CD14-positive monocyte (primary cell): ENCODE measurements at regions not wholly inside any gene's neighbourhood (a gene's known extent, or its start where the extent isn't known, plus 50 kb on each side); places are given as distances from the start of the nearest gene placed in this dataset.

ENCODE experiments used
- DNase-seq, 3 donors: peaks; one replicate each; pipeline ENCODE4 v3.0.0-alpha.2; 2011 to 2022
- H2AFZ ChIP-seq: 2 replicates; pipeline ENCODE4 v1.6.0; 2012; ENCODE audit warnings: mild to moderate bottlenecking, low read depth, low read length, inconsistent platforms; ENCODE audit not compliant: insufficient read depth, poor library complexity, severe bottlenecking
- H3K27ac ChIP-seq, 2 donors: 1 replicate in 1 of 2; 2 replicates in 1 of 2; pipeline ENCODE4 v1.5.1; 2012 to 2013; ENCODE audit warnings: low read length in 2 of 2, control low read depth in 1 of 2, inconsistent platforms in 1 of 2, low read depth in 1 of 2, mild to moderate bottlenecking in 1 of 2
- H3K27me3 ChIP-seq, 2 donors: one replicate each; pipeline versions ENCODE4 v1.6.0 to v1.6.1; 2011 to 2013; ENCODE audit warnings: low read length in 2 of 2; ENCODE audit not compliant: control insufficient read depth in 2 of 2, insufficient read depth in 2 of 2
- H3K36me3 ChIP-seq, 2 donors: replicated peaks in 1 of 2; 1 replicate in 1 of 2; 2 replicates in 1 of 2; pipeline versions ENCODE4 v1.5.1 to v1.6.1; 2012 to 2013; ENCODE audit warnings: low read length in 2 of 2, control low read depth in 1 of 2, inconsistent platforms in 1 of 2, mild to moderate bottlenecking in 1 of 2; ENCODE audit not compliant: insufficient read depth in 2 of 2, control insufficient read depth in 1 of 2
- H3K4me1 ChIP-seq, 2 donors: 1 replicate in 1 of 2; 2 replicates in 1 of 2; pipeline versions ENCODE4 v1.5.1 to v1.6.1; 2012 to 2013; ENCODE audit warnings: low read length in 2 of 2, control low read depth in 1 of 2, inconsistent platforms in 1 of 2, mild to moderate bottlenecking in 1 of 2, moderate library complexity in 1 of 2; ENCODE audit not compliant: insufficient read depth in 2 of 2, control insufficient read depth in 1 of 2
- H3K4me2 ChIP-seq: replicated peaks from 2 replicates; pipeline ENCODE3; 2012; ENCODE audit warnings: low read length, moderate library complexity, mild to moderate bottlenecking; ENCODE audit not compliant: poor library complexity, severe bottlenecking; ENCODE audit errors: extremely low read depth
- H3K4me3 ChIP-seq, 3 experiments: fragments of 200-600 bp in 1 of 3; sonication (generic) in 1 of 3; replicated peaks in 1 of 3; 1 replicate in 2 of 3; 2 replicates in 1 of 3; pipeline ENCODE4 v1.5.1; 2011 to 2013; ENCODE audit warnings: low read length in 3 of 3, mild to moderate bottlenecking in 3 of 3, control low read depth in 2 of 3, low read depth in 2 of 3, inconsistent platforms in 1 of 3, moderate library complexity in 1 of 3
- H3K79me2 ChIP-seq: 2 replicates; pipeline ENCODE4 v1.6.0; 2012; ENCODE audit warnings: mild to moderate bottlenecking, control low read depth, inconsistent platforms, low read length, moderate library complexity; ENCODE audit not compliant: insufficient read depth
- H3K9ac ChIP-seq: 2 replicates; pipeline ENCODE4 v1.6.0; 2017; ENCODE audit warnings: low read length, mild to moderate bottlenecking; ENCODE audit not compliant: insufficient read depth, poor library complexity, severe bottlenecking
- H3K9me3 ChIP-seq, 2 donors: replicated peaks in 1 of 2; 1 replicate in 1 of 2; 2 replicates in 1 of 2; pipeline versions ENCODE4 v1.5.1 to v1.6.1; 2012 to 2013; ENCODE audit warnings: low read length in 2 of 2, control low read depth in 1 of 2; ENCODE audit not compliant: control insufficient read depth in 1 of 2, insufficient read depth in 1 of 2
- H4K20me1 ChIP-seq: 2 replicates; pipeline ENCODE4 v1.6.0; 2012; ENCODE audit warnings: mild to moderate bottlenecking, low read length, control low read depth, moderate library complexity; ENCODE audit not compliant: insufficient read depth
- H3K27ac Mint-ChIP-seq, 7 donors: one replicate each; pipeline ENCODE4 v1.8.0; 2020; ENCODE audit warnings: mild to moderate bottlenecking in 7 of 7, mixed read lengths in 7 of 7, moderate library complexity in 6 of 7, inconsistent platforms in 2 of 7
- H3K27me3 Mint-ChIP-seq, 3 donors: one replicate each; pipeline ENCODE4 v1.8.0; 2021 to 2022; ENCODE audit warnings: low read depth in 3 of 3, mild to moderate bottlenecking in 3 of 3, mixed read lengths in 3 of 3, moderate library complexity in 3 of 3, inconsistent platforms in 1 of 3
- H3K36me3 Mint-ChIP-seq, 2 donors: one replicate each; pipeline ENCODE4 v1.8.0; 2020; ENCODE audit warnings: mixed read lengths in 2 of 2, inconsistent platforms in 1 of 2, mild to moderate bottlenecking in 1 of 2
- H3K4me1 Mint-ChIP-seq: one replicate; pipeline ENCODE4 v1.8.0; 2020; ENCODE audit warnings: mild to moderate bottlenecking, mixed read lengths
- H3K4me3 Mint-ChIP-seq, 2 donors: one replicate each; pipeline ENCODE4 v1.8.0; 2020; ENCODE audit warnings: mild to moderate bottlenecking in 2 of 2, mixed read lengths in 2 of 2, moderate library complexity in 1 of 2
- H3K9me3 Mint-ChIP-seq, 7 donors: one replicate each; pipeline ENCODE4 v1.8.0; 2020 to 2022; ENCODE audit warnings: mixed read lengths in 7 of 7, mild to moderate bottlenecking in 6 of 7, moderate library complexity in 6 of 7, inconsistent platforms in 2 of 7
- CTCF ChIP-seq: fragments of 200-600 bp; IDR thresholded peaks from one replicate; pipeline ENCODE4 v1.8.0; 2022; ENCODE audit warnings: antibody characterized with exemption, mild to moderate bottlenecking
- WGBS: methylation state at CpG from one replicate; pipeline ENCODE4 v1.1.5; 2013; ENCODE audit warnings: missing lambda C conversion rate; ENCODE audit not compliant: insufficient coverage; 5-methylcytosine and 5-hydroxymethylcytosine counted together
- intact Hi-C, 2 donors: fragments of 100-400 bp; cut with micrococcal nuclease; formaldehyde crosslinking; loops; one replicate each; pipeline versions ENCODE4 v1.15.0 to v1.15.1; 2023

GRCh38 chr6:93713974-93714373 lies 294.6 kb upstream of the EPHA7 start:
- no peaks in the 10 kb centered on the region for H3K79me2 ChIP-seq
- no peak for TF ChIP-seq CTCF
- no peaks in the 10 kb centered on the region for H3K36me3 ChIP-seq
- Mint-ChIP-seq H3K9me3 (peaks cover 3 to 10% (median 8%) of the 10 kb centered on the region in 7 donors), H3K36me3 (no peaks in the 10 kb centered on the region), H3K4me1 (no peaks in the 10 kb centered on the region), H3K27me3 (peaks cover 0 to 2% (median 2%) of the 10 kb centered on the region in 3 donors), H3K27ac (no peak overlapping the region), H3K4me3 (no peak overlapping the region)
- H3K27me3 ChIP-seq: no peaks in the 10 kb centered on the region
- no peaks in the 10 kb centered on the region for H4K20me1 ChIP-seq
- H3K4me1 ChIP-seq: no peaks in the 10 kb centered on the region
- no peak overlapping the region for H3K27ac ChIP-seq
- no peak overlapping the region for H3K9ac ChIP-seq
- H3K4me3 ChIP-seq: no peak overlapping the region
- no peak overlapping the region for H3K4me2 ChIP-seq
- H2AFZ ChIP-seq: no peak overlapping the region
- no peak for DNase-seq
- H3K9me3 ChIP-seq: peaks cover 18 to 26% of the 10 kb centered on the region in 2 donors
- intact Hi-C loops: no loop called here

DNA sequence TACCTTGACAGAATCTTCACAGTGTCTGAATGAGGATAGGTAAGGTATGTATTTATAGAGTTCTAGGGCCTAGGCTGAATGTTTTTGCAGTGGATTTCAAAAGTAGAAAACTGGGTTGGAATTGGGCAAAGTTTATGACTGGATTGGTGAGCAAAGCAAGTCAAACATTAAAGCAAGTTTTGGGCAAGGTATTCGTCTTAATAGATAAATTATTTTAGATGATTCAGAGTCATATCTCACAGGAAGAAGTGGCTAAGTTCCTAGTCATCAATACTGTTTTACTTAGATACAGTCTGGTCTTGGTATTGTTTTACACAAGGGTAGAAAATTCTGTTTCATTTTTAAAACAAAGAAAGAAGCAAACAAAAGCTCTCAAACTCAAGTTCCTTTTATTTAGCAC lies 284.1 kb upstream of the EPHA7 start:
- Mint-ChIP-seq H3K4me3 (no peak overlapping the region), H3K27me3 (peaks cover 0 to 2% (median 0%) of the 10 kb centered on the region in 3 donors), H3K4me1 (no peaks in the 10 kb centered on the region), H3K9me3 (peaks cover 0 to 9% (median 1%) of the 10 kb centered on the region in 7 donors), H3K36me3 (no peaks in the 10 kb centered on the region), H3K27ac (no peak overlapping the region)
- peaks cover 9 to 11% of the 10 kb centered on the region in 2 donors for H3K9me3 ChIP-seq
- WGBS: no CpG with 5 or more reads among the region's 1 CpG
- H2AFZ ChIP-seq: no peak overlapping the region
- intact Hi-C loops: no loop called here
- H3K27ac ChIP-seq: no peak overlapping the region
- no peaks in the 10 kb centered on the region for H3K27me3 ChIP-seq
- no peak overlapping the region for H3K9ac ChIP-seq
- DNase-seq: no peak
- H3K4me2 ChIP-seq: no peak overlapping the region
- TF ChIP-seq CTCF: no peak
- no peaks in the 10 kb centered on the region for H4K20me1 ChIP-seq
- H3K4me1 ChIP-seq: no peaks in the 10 kb centered on the region
- no peaks in the 10 kb centered on the region for H3K36me3 ChIP-seq
- H3K79me2 ChIP-seq: no peaks in the 10 kb centered on the region
- no peak overlapping the region for H3K4me3 ChIP-seq
